IPS DF 6.9 (cell line): ENCODE measurements at regions not wholly inside any gene's neighbourhood (a gene's known extent, or its start where the extent isn't known, plus 50 kb on each side); places are given as distances from the start of the nearest gene placed in this dataset.

ENCODE experiments used
- DNase-seq: peaks from one replicate; pipeline ENCODE4 v3.0.0-alpha.2; 2013; ENCODE audit warnings: low read depth, low spot score
- H3K27ac ChIP-seq: one replicate; pipeline ENCODE4 v1.5.1; 2013; ENCODE audit warnings: low read length, control low read depth
- H3K27me3 ChIP-seq: 2 replicates; pipeline ENCODE4 v1.6.1; 2013; ENCODE audit warnings: mild to moderate bottlenecking, low read length; ENCODE audit not compliant: control insufficient read depth, insufficient read depth
- H3K36me3 ChIP-seq: 2 replicates; pipeline ENCODE4 v1.6.1; 2013; ENCODE audit warnings: low read length; ENCODE audit not compliant: control insufficient read depth, insufficient read depth
- H3K4me1 ChIP-seq: 2 replicates; pipeline ENCODE4 v1.6.1; 2013; ENCODE audit warnings: low read length; ENCODE audit not compliant: control insufficient read depth, insufficient read depth
- H3K4me3 ChIP-seq: 2 replicates; pipeline ENCODE4 v1.5.1; 2013; ENCODE audit warnings: mild to moderate bottlenecking, low read length
- H3K9me3 ChIP-seq: 2 replicates; pipeline ENCODE4 v1.6.1; 2013; ENCODE audit warnings: low read length, inconsistent platforms; ENCODE audit not compliant: control insufficient read depth, insufficient read depth
- WGBS: extraction: QIAGEN DNeasy Blood & Tissue Kit; methylation state at CpG from one replicate; pipeline ENCODE4 v1.1.7; 2013; ENCODE audit warnings: mixed read lengths, missing lambda C conversion rate; ENCODE audit not compliant: insufficient read length, insufficient coverage; 5-methylcytosine and 5-hydroxymethylcytosine counted together

- WGBS = no CpG with 5 or more reads among the region's 3 CpGs
- Histone ChIP-seq H3K9me3 (no peaks in the 10 kb centered on the region), H3K27ac (no peak overlapping the region), H3K4me3 (no peak overlapping the region), H3K27me3 (no peaks in the 10 kb centered on the region), H3K36me3 (no peaks in the 10 kb centered on the region), H3K4me1 (no peaks in the 10 kb centered on the region)
- DNase-seq = no peak
Measured at GRCh38 chr10:118216571-118217170, 125.5 kb downstream of the FAM204A start.

- Histone ChIP-seq H3K9me3 (no peaks in the 10 kb centered on the region), H3K27me3 (no peaks in the 10 kb centered on the region), H3K4me1 (no peaks in the 10 kb centered on the region), H3K4me3 (no peak overlapping the region), H3K27ac (no peak overlapping the region), H3K36me3 (no peaks in the 10 kb centered on the region)
- no CpG with 5 or more reads among the region's 6 CpGs for WGBS
- DNase-seq = no peak
Measured at GRCh38 chr10:118216020-118216419, 126.1 kb downstream of the FAM204A start.

- WGBS = no CpG with 5 or more reads among the region's 3 CpGs
- H3K4me1 ChIP-seq = no peaks in the 10 kb centered on the region
Measured at GRCh38 chr10:118214776-118215175, 127.3 kb downstream of the FAM204A start.

GRCh38 chr10:118213436-118213835, 128.7 kb downstream of the FAM204A start:
- no peaks in the 10 kb centered on the region for H3K4me1 ChIP-seq
- WGBS = no CpG with 5 or more reads among the region's 7 CpGs
- DNase-seq = no peak
- H3K36me3 ChIP-seq = no peaks in the 10 kb centered on the region
- H3K9me3 ChIP-seq = no peaks in the 10 kb centered on the region
- no peaks in the 10 kb centered on the region for H3K27me3 ChIP-seq
- no peak overlapping the region for H3K27ac ChIP-seq
- H3K4me3 ChIP-seq = no peak overlapping the region

More at GRCh38 chr10:118214776-118215175, 127.3 kb downstream of the FAM204A start:
- Histone ChIP-seq H3K36me3 (no peaks in the 10 kb centered on the region), H3K27me3 (no peaks in the 10 kb centered on the region), H3K4me3 (no peak overlapping the region), H3K9me3 (no peaks in the 10 kb centered on the region), H3K27ac (no peak overlapping the region)
- DNase-seq = no peak

GRCh38 chr10:118210276-118210675, 131.8 kb downstream of the FAM204A start:
- no peak for DNase-seq
- WGBS = no CpG with 5 or more reads among the region's 2 CpGs
- H3K4me1 ChIP-seq = peaks cover 2% of the 10 kb centered on the region; the same call in 1 of the 2 replicates
- H3K4me3 ChIP-seq = no peak overlapping the region
- no peaks in the 10 kb centered on the region for H3K36me3 ChIP-seq
- no peak overlapping the region for H3K27ac ChIP-seq
- H3K27me3 ChIP-seq = no peaks in the 10 kb centered on the region
- H3K9me3 ChIP-seq = no peaks in the 10 kb centered on the region

- no peak for DNase-seq
- H3K4me3 ChIP-seq = no peak overlapping the region
- H3K9me3 ChIP-seq = no peaks in the 10 kb centered on the region
- peaks cover 2% of the 10 kb centered on the region; the same call in 1 of the 2 replicates for H3K4me1 ChIP-seq
- no CpG with 5 or more reads among the region's 4 CpGs for WGBS
- H3K27ac ChIP-seq = no peak overlapping the region
- no peaks in the 10 kb centered on the region for H3K36me3 ChIP-seq
- no peaks in the 10 kb centered on the region for H3K27me3 ChIP-seq
Measured at GRCh38 chr10:118209215-118209614, 132.9 kb downstream of the FAM204A start.

GRCh38 chr10:118207470-118208007, 134.6 kb downstream of the FAM204A start:
- Histone ChIP-seq H3K27me3 (no peaks in the 10 kb centered on the region; the same call in 1 of the 2 replicates), H3K27ac (no peak overlapping the region), H3K4me1 (peaks cover 4% of the 10 kb centered on the region; the same call in 1 of the 2 replicates), H3K4me3 (no peak overlapping the region), H3K9me3 (no peaks in the 10 kb centered on the region), H3K36me3 (no peaks in the 10 kb centered on the region)
- no peak for DNase-seq
- WGBS = no CpG with 5 or more reads among the region's 7 CpGs

- peaks cover 4% of the 10 kb centered on the region; the same call in 1 of the 2 replicates for H3K4me1 ChIP-seq
- H3K9me3 ChIP-seq = no peaks in the 10 kb centered on the region
- H3K27ac ChIP-seq = no peak overlapping the region
- no peaks in the 10 kb centered on the region; the same call in 1 of the 2 replicates for H3K27me3 ChIP-seq
- no peaks in the 10 kb centered on the region for H3K36me3 ChIP-seq
- H3K4me3 ChIP-seq = no peak overlapping the region
- DNase-seq = no peak
- no CpG with 5 or more reads among the region's 3 CpGs for WGBS
Measured at GRCh38 chr10:118204292-118204943, 137.7 kb downstream of the FAM204A start.

GRCh38 chr10:118203461-118203860, 138.7 kb downstream of the FAM204A start:
- no CpG with 5 or more reads among the region's 2 CpGs for WGBS
- H3K4me3 ChIP-seq = no peak overlapping the region

GRCh38 chr10:118195729-118196128, 146.4 kb downstream of the FAM204A start:
- WGBS = no CpG with 5 or more reads among the region's 2 CpGs
- no peaks in the 10 kb centered on the region for H3K4me1 ChIP-seq
- DNase-seq = no peak
- no peaks in the 10 kb centered on the region for H3K9me3 ChIP-seq
- no peaks in the 10 kb centered on the region for H3K27me3 ChIP-seq
- no peaks in the 10 kb centered on the region for H3K36me3 ChIP-seq
- H3K27ac ChIP-seq = no peak overlapping the region
- H3K4me3 ChIP-seq = no peak overlapping the region

More at GRCh38 chr10:118203461-118203860, 138.7 kb downstream of the FAM204A start:
- Histone ChIP-seq H3K27me3 (no peaks in the 10 kb centered on the region; the same call in 1 of the 2 replicates), H3K36me3 (no peaks in the 10 kb centered on the region), H3K9me3 (no peaks in the 10 kb centered on the region), H3K4me1 (peaks cover 4% of the 10 kb centered on the region; the same call in 1 of the 2 replicates), H3K27ac (no peak overlapping the region)
- DNase-seq = no peak
